22Rv1 (cell line): ENCODE measurements at regions not wholly inside any gene's neighbourhood (a gene's known extent, or its start where the extent isn't known, plus 50 kb on each side); places are given as distances from the start of the nearest gene placed in this dataset.

Experiments
- ZFX ChIP-seq: fragments of 450-650 bp; IDR thresholded peaks from 2 replicates; pipeline ENCODE4 v1.6.1; 2017; ENCODE audit warnings: antibody characterized with exemption, borderline replicate concordance
- TF ChIP-seq, protein P1 (sequence below): fragments of 450-650 bp; IDR thresholded peaks from 2 replicates; pipeline ENCODE4 v1.5.1; 2017; ENCODE audit warnings: mild to moderate bottlenecking

DNA sequence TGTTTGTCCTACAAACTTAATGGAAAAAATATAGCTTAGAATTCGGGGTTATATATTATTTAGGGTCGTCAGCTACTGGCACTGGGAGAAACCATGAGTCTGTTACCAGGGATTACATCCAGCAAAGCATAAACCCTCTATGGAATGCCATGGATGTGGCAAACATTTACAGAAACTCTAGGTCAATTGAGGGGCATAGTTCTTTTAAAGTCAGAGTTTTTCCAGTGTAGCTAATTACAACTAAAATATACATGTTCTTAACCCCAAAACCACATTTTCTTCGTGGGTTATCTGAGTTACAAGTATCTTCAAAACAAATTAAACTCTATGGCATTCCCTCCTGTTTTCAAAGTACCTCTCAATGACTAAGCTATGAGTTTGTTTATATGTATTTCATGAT is 99.3 kb upstream of the THSD7A start:
- TF ChIP-seq, protein P1, sequence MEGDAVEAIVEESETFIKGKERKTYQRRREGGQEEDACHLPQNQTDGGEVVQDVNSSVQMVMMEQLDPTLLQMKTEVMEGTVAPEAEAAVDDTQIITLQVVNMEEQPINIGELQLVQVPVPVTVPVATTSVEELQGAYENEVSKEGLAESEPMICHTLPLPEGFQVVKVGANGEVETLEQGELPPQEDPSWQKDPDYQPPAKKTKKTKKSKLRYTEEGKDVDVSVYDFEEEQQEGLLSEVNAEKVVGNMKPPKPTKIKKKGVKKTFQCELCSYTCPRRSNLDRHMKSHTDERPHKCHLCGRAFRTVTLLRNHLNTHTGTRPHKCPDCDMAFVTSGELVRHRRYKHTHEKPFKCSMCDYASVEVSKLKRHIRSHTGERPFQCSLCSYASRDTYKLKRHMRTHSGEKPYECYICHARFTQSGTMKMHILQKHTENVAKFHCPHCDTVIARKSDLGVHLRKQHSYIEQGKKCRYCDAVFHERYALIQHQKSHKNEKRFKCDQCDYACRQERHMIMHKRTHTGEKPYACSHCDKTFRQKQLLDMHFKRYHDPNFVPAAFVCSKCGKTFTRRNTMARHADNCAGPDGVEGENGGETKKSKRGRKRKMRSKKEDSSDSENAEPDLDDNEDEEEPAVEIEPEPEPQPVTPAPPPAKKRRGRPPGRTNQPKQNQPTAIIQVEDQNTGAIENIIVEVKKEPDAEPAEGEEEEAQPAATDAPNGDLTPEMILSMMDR, result no peak
- no peak for TF ChIP-seq ZFX
